Spleen (tissue), 11 donors: ENCODE measurements at regions not wholly inside any gene's neighbourhood (a gene's known extent, or its start where the extent isn't known, plus 50 kb on each side); places are given as distances from the start of the nearest gene placed in this dataset.
"Not testable (repeated sequence)": the region's sequence is repeated elsewhere in the genome, so short reads cannot be mapped to it uniquely, and the experiment has no call there.

Source experiments
- DNase-seq: peaks from one replicate; pipeline ENCODE4 v3.0.0-alpha.2; 2020
- H3K27ac ChIP-seq, 8 donors: fragments of 200-600 bp; sonication (generic) in 7 of 8; 1 replicate in 4 of 8; 2 replicates in 4 of 8; pipeline versions ENCODE4 v1.5.0 to v1.8.0; 2016 to 2021; ENCODE audit warnings: inconsistent platforms in 4 of 8, mild to moderate bottlenecking in 4 of 8, moderate library complexity in 1 of 8
- H3K27me3 ChIP-seq, 7 donors: fragments of 200-600 bp; sonication (generic) in 6 of 7; replicated peaks in 1 of 7; 1 replicate in 4 of 7; 2 replicates in 3 of 7; pipeline versions ENCODE4 v1.5.0 to v1.8.0; 2016 to 2021; ENCODE audit warnings: inconsistent platforms in 3 of 7, mild to moderate bottlenecking in 1 of 7
- H3K36me3 ChIP-seq, 6 donors: fragments of 200-600 bp; sonication (generic) in 5 of 6; 1 replicate in 4 of 6; 2 replicates in 2 of 6; pipeline versions ENCODE4 v1.5.0 to v1.8.0; 2016 to 2021; ENCODE audit warnings: inconsistent platforms in 2 of 6
- H3K4me1 ChIP-seq, 6 donors: fragments of 200-600 bp; sonication (generic) in 5 of 6; 1 replicate in 3 of 6; 2 replicates in 3 of 6; pipeline versions ENCODE4 v1.5.0 to v1.8.0; 2016 to 2021; ENCODE audit warnings: inconsistent platforms in 3 of 6
- H3K4me3 ChIP-seq, 8 donors: fragments of 200-600 bp; sonication (generic) in 7 of 8; 1 replicate in 4 of 8; 2 replicates in 4 of 8; pipeline versions ENCODE4 v1.5.0 to v1.8.0; 2016 to 2021; ENCODE audit warnings: inconsistent platforms in 4 of 8, mild to moderate bottlenecking in 4 of 8, moderate library complexity in 2 of 8
- H3K9me3 ChIP-seq, 8 donors: fragments of 200-600 bp; sonication (generic) in 7 of 8; 1 replicate in 4 of 8; 2 replicates in 4 of 8; pipeline versions ENCODE4 v1.5.0 to v1.8.0; 2016 to 2021; ENCODE audit warnings: inconsistent platforms in 4 of 8
- POLR2A ChIP-seq, 3 donors: fragments of 450-650 bp; IDR thresholded peaks; one replicate each; pipeline ENCODE4 v1.5.1; 2017; ENCODE audit warnings: antibody characterized with exemption in 3 of 3, mild to moderate bottlenecking in 1 of 3
- POLR2AphosphoS5 ChIP-seq, 3 donors: sonication (generic); formaldehyde crosslinking; IDR thresholded peaks; one replicate each; pipeline ENCODE4 v1.5.1; 2017; ENCODE audit warnings: antibody characterized with exemption in 3 of 3
- WGBS, 5 donors: extraction: QIAGEN DNeasy Blood & Tissue Kit in 3 of 5; methylation state at CpG; one replicate each; pipeline versions ENCODE4 v1.1.5 to v1.1.7; 2013 to 2018; 5-methylcytosine and 5-hydroxymethylcytosine counted together
- intact Hi-C: fragments of 100-400 bp; cut with DNase I; formaldehyde crosslinking; loops from one replicate; pipeline ENCODE4 v1.15.0; 2023; ENCODE audit warnings: low total_unique reads
- TF ChIP-seq, protein P1 (sequence below), 11 experiments: fragments of 200-600 bp in 7 of 11; fragments of 450-650 bp in 4 of 11; sonication (generic) in 4 of 11; IDR thresholded peaks in 8 of 11; conservative IDR thresholded peaks in 3 of 11; 1 replicate in 7 of 11; 2 replicates in 4 of 11; pipeline versions ENCODE4 v1.4.0 to v1.8.0; 2016 to 2021; ENCODE audit warnings: antibody characterized with exemption in 11 of 11, inconsistent platforms in 4 of 11, mild to moderate bottlenecking in 1 of 11
- donor health status: healthy with polysubstance abuse.
- donor health status: DM: no; HTN: no; CAD: no; lungs with moderate emphysema.
- donor health status: DM: no; HTN: no; CAD: no.
- donor health status: Bipolar disorder and iron deficiency.
- donor health status: healthy.
- donor health status: DM: no; HTN: no; CAD: no.
- donor health status: DM: yes; HTN: yes; CAD: no.

DNA sequence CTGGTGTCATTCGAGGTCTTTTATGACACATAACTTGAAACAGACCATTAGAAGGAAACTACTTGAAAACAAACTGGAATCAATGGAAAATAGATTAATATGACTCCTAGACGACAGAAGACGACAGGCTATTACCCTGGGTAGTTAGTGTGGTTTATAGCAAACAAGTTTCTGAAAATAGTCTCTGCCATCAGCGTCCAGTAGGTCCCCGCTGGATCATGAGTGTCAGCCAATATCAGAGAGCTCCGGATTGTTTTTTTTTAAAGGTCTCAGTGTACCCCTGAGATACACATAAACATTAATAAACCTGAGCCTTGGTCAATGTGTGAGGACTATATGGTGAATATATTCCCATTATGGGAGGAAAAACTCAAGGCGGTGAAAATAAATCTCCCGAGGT is 115.0 kb upstream of the THUMPD2 start:
- WGBS, 5 donors: 86 to 93% (median 88%) methylated on average over 8 of the region's 8 CpGs
- Histone ChIP-seq H3K27ac (no peak overlapping the region), H3K4me3 (no peak overlapping the region), H3K4me1 (no peaks in the 10 kb centered on the region), H3K36me3 (no peaks in the 10 kb centered on the region), H3K27me3 (no peaks in the 10 kb centered on the region), H3K9me3 (no peaks in the 10 kb centered on the region)
- intact Hi-C loops: no loop called here
- TF ChIP-seq POLR2A (IDR thresholded peaks at IDR 0.05) (no peak), POLR2AphosphoS5 (IDR thresholded peaks at IDR 0.05) (no peak)
- TF ChIP-seq, protein P1, sequence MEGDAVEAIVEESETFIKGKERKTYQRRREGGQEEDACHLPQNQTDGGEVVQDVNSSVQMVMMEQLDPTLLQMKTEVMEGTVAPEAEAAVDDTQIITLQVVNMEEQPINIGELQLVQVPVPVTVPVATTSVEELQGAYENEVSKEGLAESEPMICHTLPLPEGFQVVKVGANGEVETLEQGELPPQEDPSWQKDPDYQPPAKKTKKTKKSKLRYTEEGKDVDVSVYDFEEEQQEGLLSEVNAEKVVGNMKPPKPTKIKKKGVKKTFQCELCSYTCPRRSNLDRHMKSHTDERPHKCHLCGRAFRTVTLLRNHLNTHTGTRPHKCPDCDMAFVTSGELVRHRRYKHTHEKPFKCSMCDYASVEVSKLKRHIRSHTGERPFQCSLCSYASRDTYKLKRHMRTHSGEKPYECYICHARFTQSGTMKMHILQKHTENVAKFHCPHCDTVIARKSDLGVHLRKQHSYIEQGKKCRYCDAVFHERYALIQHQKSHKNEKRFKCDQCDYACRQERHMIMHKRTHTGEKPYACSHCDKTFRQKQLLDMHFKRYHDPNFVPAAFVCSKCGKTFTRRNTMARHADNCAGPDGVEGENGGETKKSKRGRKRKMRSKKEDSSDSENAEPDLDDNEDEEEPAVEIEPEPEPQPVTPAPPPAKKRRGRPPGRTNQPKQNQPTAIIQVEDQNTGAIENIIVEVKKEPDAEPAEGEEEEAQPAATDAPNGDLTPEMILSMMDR (IDR thresholded peaks at IDR 0.05 in 8 of 11, conservative IDR thresholded peaks at IDR 0.05 in 3 of 11): no peak
- DNase-seq: no peak

DNA sequence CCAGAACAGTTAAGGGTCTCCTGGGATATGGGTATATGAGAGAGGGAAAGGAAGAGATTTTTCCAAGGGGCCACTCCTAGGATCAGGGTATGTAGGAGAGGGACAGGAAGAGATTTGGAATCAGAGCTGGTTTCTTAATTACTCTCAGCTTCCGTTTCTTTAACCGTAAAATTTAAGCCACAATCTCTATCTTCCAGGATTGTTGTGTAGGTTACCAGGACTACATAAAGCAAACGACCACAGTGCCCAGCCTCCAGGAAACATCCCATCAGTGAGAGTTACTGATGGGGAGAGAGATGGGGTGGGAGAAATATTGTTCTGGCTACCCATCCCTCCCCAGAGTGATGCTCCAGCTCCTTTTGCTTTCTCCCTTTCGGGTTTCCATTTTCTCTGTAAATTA is 114.6 kb upstream of the THUMPD2 start:
- no peak for DNase-seq
- H3K27ac ChIP-seq: no peak overlapping the region
- H3K4me1 ChIP-seq: no peaks in the 10 kb centered on the region
- no peaks in the 10 kb centered on the region for H3K36me3 ChIP-seq
- no peak overlapping the region for H3K4me3 ChIP-seq
- TF ChIP-seq, protein P1 (IDR thresholded peaks at IDR 0.05 in 8 of 11, conservative IDR thresholded peaks at IDR 0.05 in 3 of 11): no peak
- TF ChIP-seq POLR2A (IDR thresholded peaks at IDR 0.05): no peak
- TF ChIP-seq POLR2AphosphoS5 (IDR thresholded peaks at IDR 0.05): no peak
- no peaks in the 10 kb centered on the region for H3K9me3 ChIP-seq
- H3K27me3 ChIP-seq: no peaks in the 10 kb centered on the region
- 57 to 69% (median 67%) methylated on average over 4 of the region's 4 CpGs for WGBS, 5 donors
- intact Hi-C loops: no loop called here

DNA sequence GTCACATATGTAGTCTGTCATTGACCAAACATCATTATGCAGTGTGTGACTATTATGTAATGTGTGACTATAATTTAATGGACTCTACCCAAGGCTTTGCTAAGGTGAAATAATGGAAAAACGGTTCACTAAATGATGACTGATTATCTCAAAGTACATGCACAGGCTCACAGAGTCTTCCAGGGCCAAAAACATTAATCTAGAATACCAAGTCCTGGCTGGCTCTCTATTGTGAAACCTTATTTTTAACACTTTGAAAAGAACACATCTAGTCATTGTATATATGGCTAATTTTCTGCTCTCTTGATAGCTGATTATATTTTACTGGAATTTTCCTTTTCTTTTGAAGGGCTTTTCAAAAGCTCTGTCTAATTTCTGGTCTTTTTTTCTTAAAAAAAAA is 102.9 kb upstream of the THUMPD2 start:
- peaks cover 0 to 7% (median 0%) of the 10 kb centered on the region in 8 donors for H3K9me3 ChIP-seq
- DNase-seq: no peak
- H3K27me3 ChIP-seq: no peaks in the 10 kb centered on the region
- intact Hi-C loops: no loop called here
- 54 to 79% (median 71%) methylated on average over 1 of the region's 1 CpG for WGBS, 5 donors
- no peaks in the 10 kb centered on the region for H3K36me3 ChIP-seq
- no peak overlapping the region for H3K27ac ChIP-seq
- no peak overlapping the region for H3K4me3 ChIP-seq
- no peaks in the 10 kb centered on the region for H3K4me1 ChIP-seq
- TF ChIP-seq POLR2A (IDR thresholded peaks at IDR 0.05): no peak
- no peak for TF ChIP-seq POLR2AphosphoS5 (IDR thresholded peaks at IDR 0.05)
- TF ChIP-seq, protein P1 (IDR thresholded peaks at IDR 0.05 in 8 of 11, conservative IDR thresholded peaks at IDR 0.05 in 3 of 11): no peak

DNA sequence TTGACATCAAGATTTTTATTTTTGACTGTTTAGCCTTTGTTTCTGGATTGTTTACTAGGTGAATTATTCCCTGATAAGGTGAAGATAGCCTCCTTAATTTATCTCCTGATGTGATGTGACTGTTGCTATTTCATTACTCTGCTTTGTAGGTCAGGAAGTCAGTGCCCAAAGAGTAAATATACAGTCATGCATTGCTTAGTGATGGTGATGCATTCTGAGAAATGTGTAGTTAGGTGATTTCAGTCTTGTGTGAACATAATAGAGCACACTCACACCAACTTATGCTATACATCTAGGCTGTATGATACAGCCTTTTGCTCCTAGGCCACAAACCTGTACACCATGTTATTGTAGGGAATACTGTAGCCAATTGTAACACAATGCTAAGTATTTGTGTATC is 102.4 kb upstream of the THUMPD2 start:
- Histone ChIP-seq H3K4me3 (no peak overlapping the region), H3K4me1 (no peaks in the 10 kb centered on the region), H3K36me3 (no peaks in the 10 kb centered on the region), H3K27ac (no peak overlapping the region), H3K27me3 (no peaks in the 10 kb centered on the region), H3K9me3 (peaks cover 0 to 7% (median 0%) of the 10 kb centered on the region in 8 donors)
- intact Hi-C loops: no loop called here
- TF ChIP-seq POLR2AphosphoS5 (IDR thresholded peaks at IDR 0.05) (no peak), POLR2A (IDR thresholded peaks at IDR 0.05) (no peak)
- TF ChIP-seq, protein P1 (IDR thresholded peaks at IDR 0.05 in 8 of 11, conservative IDR thresholded peaks at IDR 0.05 in 3 of 11): no peak
- no peak for DNase-seq

DNA sequence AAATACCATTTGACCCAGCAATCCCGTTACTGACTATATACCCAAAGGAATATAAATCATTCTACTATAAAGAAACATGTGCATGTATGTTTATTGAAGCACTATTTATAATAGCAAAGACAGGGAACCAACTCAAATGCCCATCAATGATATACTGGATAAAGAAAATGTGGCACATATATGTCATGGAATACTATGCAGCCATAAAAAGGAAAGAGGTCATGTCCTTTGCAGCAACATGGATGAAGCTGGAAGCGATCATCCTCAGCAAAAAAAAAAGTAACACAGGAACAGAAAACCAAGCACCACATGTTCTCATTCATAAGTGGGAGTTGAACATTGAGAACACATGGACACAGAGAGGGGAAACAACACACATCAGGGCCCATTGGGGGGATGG is 99.9 kb upstream of the THUMPD2 start:
- WGBS, 5 donors: 82 to 95% (median 93%) methylated on average over 2 of the region's 2 CpGs
- intact Hi-C loops, H3K4me3 ChIP-seq, H3K36me3 ChIP-seq, H3K9me3 ChIP-seq, H3K27me3 ChIP-seq, H3K27ac ChIP-seq, DNase-seq, H3K4me1 ChIP-seq: not testable (repeated sequence)
